ENCODE measurements at regions not wholly inside any gene's neighbourhood (a gene's known extent, or its start where the extent isn't known, plus 50 kb on each side); places are given as distances from the start of the nearest gene placed in this dataset.

GRCh38 chr2:83369601-83370418 lies 1089.3 kb downstream of the SUCLG1 start:
- no peak for DNase-seq
- H2AFZ ChIP-seq (ENCODE audit: low read length) = no peak overlapping the region
- H3K9ac ChIP-seq (ENCODE audit: low read length) = no peak overlapping the region
- H3K4me1 ChIP-seq (ENCODE audit: low read length) = no peaks in the 10 kb centered on the region
- no peaks in the 10 kb centered on the region for H3K27me3 ChIP-seq (replicated peaks; ENCODE audit: insufficient read depth, low read length)
- H3K4me3 ChIP-seq (ENCODE audit: low read length) = no peak overlapping the region
- H3K79me2 ChIP-seq (ENCODE audit: low read length) = no peaks in the 10 kb centered on the region
- H3K27ac ChIP-seq (ENCODE audit: low read length) = no peak overlapping the region
- no peaks in the 10 kb centered on the region for H3K9me2 ChIP-seq (replicated peaks; ENCODE audit: insufficient read depth, low read length)
- no peaks in the 10 kb centered on the region for H3F3A ChIP-seq (ENCODE audit: insufficient read depth, low read length)
- H3K9me3 ChIP-seq (replicated peaks; ENCODE audit: insufficient read depth, low read length) = no peaks in the 10 kb centered on the region
- H3K4me2 ChIP-seq (ENCODE audit: low read depth, low read length) = no peak overlapping the region
- H3K36me3 ChIP-seq (replicated peaks; ENCODE audit: insufficient read depth, low read length) = no peaks in the 10 kb centered on the region
- H4K20me1 ChIP-seq (ENCODE audit: insufficient read depth, low read length) = no peaks in the 10 kb centered on the region
- TF ChIP-seq CTCF (IDR thresholded peaks at IDR 0.05; ENCODE audit: low read length) (no peak), EZH2 (optimal IDR thresholded peaks at IDR 0.05; ENCODE audit: low read depth, low read length) (no peak), EZH2phosphoT487 (IDR thresholded peaks at IDR 0.05; ENCODE audit: low read length) (no peak)

- H3K79me2 ChIP-seq (ENCODE audit: low read length) = no peaks in the 10 kb centered on the region
- H3K4me1 ChIP-seq (ENCODE audit: low read length) = no peaks in the 10 kb centered on the region
- H3K9me2 ChIP-seq (replicated peaks; ENCODE audit: insufficient read depth, low read length) = no peaks in the 10 kb centered on the region
- H3K4me2 ChIP-seq (ENCODE audit: low read depth, low read length) = no peak overlapping the region
- H3F3A ChIP-seq (ENCODE audit: insufficient read depth, low read length) = no peaks in the 10 kb centered on the region
- DNase-seq = no peak
- no peaks in the 10 kb centered on the region for H3K36me3 ChIP-seq (replicated peaks; ENCODE audit: insufficient read depth, low read length)
- no peaks in the 10 kb centered on the region for H4K20me1 ChIP-seq (ENCODE audit: insufficient read depth, low read length)
- TF ChIP-seq EZH2phosphoT487 (IDR thresholded peaks at IDR 0.05; ENCODE audit: low read length) (no peak), EZH2 (optimal IDR thresholded peaks at IDR 0.05; ENCODE audit: low read depth, low read length) (no peak), CTCF (IDR thresholded peaks at IDR 0.05; ENCODE audit: low read length) (no peak)
- H3K9me3 ChIP-seq (replicated peaks; ENCODE audit: insufficient read depth, low read length) = no peaks in the 10 kb centered on the region
- no peak overlapping the region for H2AFZ ChIP-seq (ENCODE audit: low read length)
- H3K27ac ChIP-seq (ENCODE audit: low read length) = no peak overlapping the region
- H3K27me3 ChIP-seq (replicated peaks; ENCODE audit: insufficient read depth, low read length) = no peaks in the 10 kb centered on the region
- no peak overlapping the region for H3K9ac ChIP-seq (ENCODE audit: low read length)
- H3K4me3 ChIP-seq (ENCODE audit: low read length) = no peak overlapping the region
These were observed 1090.2 kb downstream of the SUCLG1 start for GRCh38 chr2:83368916-83369315.

DNA sequence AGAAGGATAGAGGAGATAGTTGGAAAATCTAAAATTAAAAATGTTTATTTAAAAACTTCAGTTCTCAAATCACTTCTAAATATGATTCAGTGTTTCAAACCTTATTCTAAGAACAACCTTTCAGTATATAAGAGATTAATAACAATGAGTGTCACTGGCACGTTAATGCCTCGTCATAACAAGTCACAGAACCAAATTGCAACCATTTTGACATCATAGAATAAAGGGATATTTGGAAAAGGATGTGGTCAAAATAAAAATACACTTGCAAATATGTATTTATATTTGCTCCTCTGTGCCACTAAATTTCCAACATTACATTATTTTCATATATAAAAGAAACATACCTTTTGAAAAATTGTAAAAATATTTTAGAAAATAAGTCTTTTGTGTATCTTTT lies 1090.6 kb downstream of the SUCLG1 start:
- Histone ChIP-seq H3K4me1 (ENCODE audit: low read length) (no peaks in the 10 kb centered on the region), H3K36me3 (replicated peaks; ENCODE audit: insufficient read depth, low read length) (no peaks in the 10 kb centered on the region), H3K79me2 (ENCODE audit: low read length) (no peaks in the 10 kb centered on the region), H3K4me2 (ENCODE audit: low read depth, low read length) (no peak overlapping the region), H2AFZ (ENCODE audit: low read length) (no peak overlapping the region), H3K9ac (ENCODE audit: low read length) (no peak overlapping the region), H3F3A (ENCODE audit: insufficient read depth, low read length) (no peaks in the 10 kb centered on the region), H3K27me3 (replicated peaks; ENCODE audit: insufficient read depth, low read length) (no peaks in the 10 kb centered on the region), H3K27ac (ENCODE audit: low read length) (no peak overlapping the region), H3K9me3 (replicated peaks; ENCODE audit: insufficient read depth, low read length) (no peaks in the 10 kb centered on the region), H3K9me2 (replicated peaks; ENCODE audit: insufficient read depth, low read length) (no peaks in the 10 kb centered on the region), H3K4me3 (ENCODE audit: low read length) (no peak overlapping the region), H4K20me1 (ENCODE audit: insufficient read depth, low read length) (no peaks in the 10 kb centered on the region)
- TF ChIP-seq EZH2 (optimal IDR thresholded peaks at IDR 0.05; ENCODE audit: low read depth, low read length) = no peak
- TF ChIP-seq CTCF (IDR thresholded peaks at IDR 0.05; ENCODE audit: low read length) = no peak
- no peak for TF ChIP-seq EZH2phosphoT487 (IDR thresholded peaks at IDR 0.05; ENCODE audit: low read length)
- DNase-seq = no peak
